ENCODE measurements at regions not wholly inside any gene's neighbourhood (a gene's known extent, or its start where the extent isn't known, plus 50 kb on each side); places are given as distances from the start of the nearest gene placed in this dataset.

DNA sequence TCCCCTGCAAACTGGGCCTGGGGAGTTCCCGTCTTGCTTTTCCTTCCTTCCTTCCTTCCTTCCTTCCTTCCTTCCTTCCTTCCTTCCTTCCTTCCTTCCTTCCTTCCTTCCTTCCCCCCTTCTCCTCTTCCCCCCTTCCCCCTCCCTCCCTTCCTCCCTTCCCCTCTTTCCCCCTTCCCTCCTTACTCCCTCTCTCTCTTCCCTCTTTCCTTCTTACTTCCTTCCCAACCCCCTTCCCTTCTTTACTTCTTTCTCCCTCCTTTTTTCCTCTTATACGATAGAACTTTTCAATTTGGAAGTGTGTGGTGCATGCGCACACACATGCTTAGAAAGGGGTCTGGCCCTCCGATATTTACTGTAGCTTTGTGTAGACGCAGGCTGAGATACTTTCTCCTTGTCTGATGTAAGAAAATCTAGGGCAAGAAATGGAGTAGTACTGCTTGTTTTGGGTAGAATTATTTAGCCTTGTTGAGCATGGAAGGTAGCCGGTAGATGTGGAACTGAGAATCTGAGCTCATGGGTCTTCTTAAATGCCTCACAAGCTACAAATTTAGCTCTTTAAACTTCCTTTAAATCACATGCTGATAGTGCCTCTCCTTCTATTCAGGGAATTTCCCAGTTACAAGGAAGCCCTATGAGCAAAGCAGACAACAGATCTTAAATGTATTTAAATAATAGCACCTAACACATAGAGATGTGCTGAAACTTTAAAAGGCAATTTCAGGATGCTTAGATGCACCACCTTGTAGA, 189.6 kb downstream of the GPAT3 start:
- TF ChIP-seq EP300 (IDR thresholded peaks at IDR 0.05) (no peak), CTCF (IDR thresholded peaks at IDR 0.05) (no peak)
